Fibroblast of skin of right biceps (primary cell): ENCODE measurements at regions not wholly inside any gene's neighbourhood (a gene's known extent, or its start where the extent isn't known, plus 50 kb on each side); places are given as distances from the start of the nearest gene placed in this dataset.
"Not testable (repeated sequence)": the region's sequence is repeated elsewhere in the genome, so short reads cannot be mapped to it uniquely, and the experiment has no call there.

ENCODE experiments used
- DNase-seq: peaks from one replicate; pipeline ENCODE4 v3.0.0-alpha.2; 2013

GRCh38 chr2:12484536-12485115 is 232.1 kb upstream of the TRIB2 start:
- peak; percentile 84 for DNase-seq

GRCh38 chr2:12486205-12487118 is 230.3 kb upstream of the TRIB2 start:
- peak; percentile 49 for DNase-seq

GRCh38 chr2:12487253-12488004 is 229.3 kb upstream of the TRIB2 start:
- DNase-seq, result no peak

- DNase-seq, result no peak
These were observed 228.1 kb upstream of the TRIB2 start for GRCh38 chr2:12488352-12489318.

GRCh38 chr2:12490641-12491040 is 226.1 kb upstream of the TRIB2 start:
- DNase-seq, result no peak

- not testable (repeated sequence) for DNase-seq
These were observed 224.4 kb upstream of the TRIB2 start for GRCh38 chr2:12492360-12492759.

GRCh38 chr2:12493031-12493513 is 223.7 kb upstream of the TRIB2 start:
- DNase-seq, result peak; percentile 83

GRCh38 chr2:12495247-12495868 is 221.4 kb upstream of the TRIB2 start:
- DNase-seq, result no peak

- no peak for DNase-seq
These were observed 218.4 kb upstream of the TRIB2 start for GRCh38 chr2:12498286-12498685.

GRCh38 chr2:12498704-12499103 is 218.0 kb upstream of the TRIB2 start:
- peak; percentile 88 for DNase-seq

GRCh38 chr2:12500899-12501298 is 215.8 kb upstream of the TRIB2 start:
- no peak for DNase-seq

- peak; percentile 26 for DNase-seq
These were observed 215.1 kb upstream of the TRIB2 start for GRCh38 chr2:12501469-12502158.

GRCh38 chr2:12502759-12503158 is 214.0 kb upstream of the TRIB2 start:
- DNase-seq, result peak; percentile 84

GRCh38 chr2:12504443-12504842 is 212.3 kb upstream of the TRIB2 start:
- peak; percentile 80 for DNase-seq

GRCh38 chr2:12506846-12507245 is 209.9 kb upstream of the TRIB2 start:
- DNase-seq, result peak; percentile 9

- DNase-seq, result peak; percentile 83
These were observed 209.4 kb upstream of the TRIB2 start for GRCh38 chr2:12507295-12507694.

GRCh38 chr2:12510070-12510469 is 206.7 kb upstream of the TRIB2 start:
- DNase-seq, result no peak

- no peak for DNase-seq
These were observed 203.4 kb upstream of the TRIB2 start for GRCh38 chr2:12513339-12513738.

GRCh38 chr2:12514168-12514567 is 202.6 kb upstream of the TRIB2 start:
- no peak for DNase-seq

GRCh38 chr2:12514631-12515437 is 201.9 kb upstream of the TRIB2 start:
- no peak for DNase-seq
